GM23338 (cell line): ENCODE measurements at regions not wholly inside any gene's neighbourhood (a gene's known extent, or its start where the extent isn't known, plus 50 kb on each side); places are given as distances from the start of the nearest gene placed in this dataset.

ENCODE experiments used
- ATAC-seq: fragments of 200-7000 bp; cut with Tn5 transposase; 3 replicates; pipeline ENCODE4 v1.9.1; 2020
- DNase-seq: peaks from one replicate; pipeline ENCODE4 v3.0.0-alpha.2; 2015; ENCODE audit warnings: low spot score
- H2AFZ ChIP-seq: fragments of 200-600 bp; sonication (generic); 2 replicates; pipeline ENCODE4 v1.8.0; 2016; ENCODE audit warnings: antibody characterized with exemption, mild to moderate bottlenecking, moderate library complexity
- H3F3A ChIP-seq: fragments of 200-600 bp; sonication (generic); replicated peaks from 2 replicates; pipeline ENCODE4 v1.8.0; 2017; ENCODE audit warnings: antibody characterized with exemption, mixed run types, low read depth
- H3K27ac ChIP-seq: fragments of 200-600 bp; sonication (generic); 2 replicates; pipeline ENCODE4 v1.6.1; 2016; ENCODE audit warnings: low read depth
- H3K27me3 ChIP-seq: fragments of 200-600 bp; sonication (generic); 2 replicates; pipeline ENCODE4 v1.8.0; 2016; ENCODE audit warnings: mild to moderate bottlenecking, mixed run types, moderate library complexity; ENCODE audit not compliant: insufficient read depth
- H3K36me3 ChIP-seq: fragments of 200-600 bp; sonication (generic); 2 replicates; pipeline ENCODE4 v1.8.0; 2016; ENCODE audit warnings: mild to moderate bottlenecking; ENCODE audit not compliant: insufficient read depth
- H3K4me1 ChIP-seq: fragments of 200-600 bp; sonication (generic); 2 replicates; pipeline ENCODE4 v1.8.0; 2016; ENCODE audit warnings: mild to moderate bottlenecking, moderate library complexity; ENCODE audit not compliant: insufficient read depth
- H3K4me2 ChIP-seq: fragments of 200-600 bp; sonication (generic); 2 replicates; pipeline ENCODE4 v1.7.1; 2017; ENCODE audit warnings: mixed run types
- H3K4me3 ChIP-seq: fragments of 200-600 bp; sonication (generic); 2 replicates; pipeline ENCODE4 v1.6.1; 2016; ENCODE audit warnings: mixed run types
- H3K79me2 ChIP-seq: fragments of 200-600 bp; sonication (generic); replicated peaks from 2 replicates; pipeline ENCODE4 v1.8.0; 2017; ENCODE audit warnings: mild to moderate bottlenecking; ENCODE audit not compliant: insufficient read depth
- H3K9me2 ChIP-seq: fragments of 200-600 bp; sonication (generic); 2 replicates; pipeline ENCODE4 v1.8.0; 2017; ENCODE audit not compliant: insufficient read depth
- H4K20me1 ChIP-seq: fragments of 200-600 bp; sonication (generic); replicated peaks from 2 replicates; pipeline ENCODE4 v1.8.0; 2017; ENCODE audit warnings: mild to moderate bottlenecking; ENCODE audit not compliant: insufficient read depth
- H3K27ac Mint-ChIP-seq: 2 replicates; pipeline ENCODE4 v1.8.0; 2020; ENCODE audit warnings: inconsistent platforms, mild to moderate bottlenecking, moderate library complexity, mixed read lengths
- H3K27me3 Mint-ChIP-seq: 3 replicates; pipeline ENCODE4 v1.8.0; 2022; ENCODE audit warnings: low read depth, mild to moderate bottlenecking, moderate library complexity, mixed read lengths, inconsistent platforms; ENCODE audit not compliant: insufficient read depth, poor library complexity
- H3K36me3 Mint-ChIP-seq: 3 replicates; pipeline ENCODE4 v1.8.0; 2021; ENCODE audit warnings: low read depth, mild to moderate bottlenecking, inconsistent platforms, moderate library complexity, mixed read lengths
- H3K4me1 Mint-ChIP-seq: 3 replicates; pipeline ENCODE4 v1.8.0; 2020; ENCODE audit warnings: mild to moderate bottlenecking, inconsistent platforms, mixed read lengths
- H3K4me3 Mint-ChIP-seq: 3 replicates; pipeline ENCODE4 v1.8.0; 2021; ENCODE audit warnings: moderate library complexity, mild to moderate bottlenecking, inconsistent platforms, mixed read lengths
- H3K9me3 Mint-ChIP-seq: 3 replicates; pipeline ENCODE4 v1.8.0; 2020; ENCODE audit warnings: moderate library complexity, mild to moderate bottlenecking, inconsistent platforms, mixed read lengths
- EZH2 ChIP-seq: fragments of 200-600 bp; sonication (generic); IDR thresholded peaks from one replicate; pipeline ENCODE4 v1.8.0; 2017; ENCODE audit warnings: antibody characterized with exemption, mild to moderate bottlenecking, low read depth; ENCODE audit not compliant: unreplicated experiment
- EZH2phosphoT487 ChIP-seq: fragments of 200-600 bp; sonication (generic); IDR thresholded peaks from one replicate; pipeline ENCODE4 v1.8.1; 2018; ENCODE audit warnings: antibody characterized with exemption; ENCODE audit not compliant: unreplicated experiment
- NANOG ChIP-seq: IDR thresholded peaks from 2 replicates; pipeline ENCODE4 v1.6.1; 2016; ENCODE audit warnings: antibody characterized with exemption, borderline replicate concordance
- STAT1 ChIP-seq: IDR thresholded peaks from one replicate; pipeline ENCODE4 v1.6.1; 2016; ENCODE audit warnings: antibody characterized with exemption; ENCODE audit not compliant: unreplicated experiment
- ZNF114 ChIP-seq: fragments of 250-450 bp; sonication (Bioruptor Pico); IDR thresholded peaks from 2 replicates; pipeline ENCODE4 v1.5.0; 2020; ENCODE audit warnings: mild to moderate bottlenecking, moderate library complexity
- TF ChIP-seq, protein P1 (sequence below): fragments of 250-450 bp; sonication (Bioruptor Pico); IDR thresholded peaks from 2 replicates; pipeline ENCODE4 v1.5.0; 2020; ENCODE audit warnings: mild to moderate bottlenecking, moderate library complexity
- TF ChIP-seq, protein P2 (sequence below): IDR thresholded peaks from one replicate; pipeline ENCODE4 v1.6.1; 2018; ENCODE audit warnings: antibody characterized with exemption; ENCODE audit not compliant: unreplicated experiment
- TF ChIP-seq, protein P3 (sequence below), 2 experiments: fragments of 200-600 bp in 1 of 2; sonication (generic) in 1 of 2; conservative IDR thresholded peaks; 2 replicates each; pipeline versions ENCODE4 v1.5.1 to v1.6.1; 2016 to 2017; ENCODE audit warnings: antibody characterized with exemption in 2 of 2, low read depth in 2 of 2, mild to moderate bottlenecking in 2 of 2, moderate library complexity in 1 of 2
- TF ChIP-seq, protein P4 (sequence below): IDR thresholded peaks from 2 replicates; pipeline ENCODE4 v1.6.1; 2016; ENCODE audit warnings: antibody characterized with exemption

DNA sequence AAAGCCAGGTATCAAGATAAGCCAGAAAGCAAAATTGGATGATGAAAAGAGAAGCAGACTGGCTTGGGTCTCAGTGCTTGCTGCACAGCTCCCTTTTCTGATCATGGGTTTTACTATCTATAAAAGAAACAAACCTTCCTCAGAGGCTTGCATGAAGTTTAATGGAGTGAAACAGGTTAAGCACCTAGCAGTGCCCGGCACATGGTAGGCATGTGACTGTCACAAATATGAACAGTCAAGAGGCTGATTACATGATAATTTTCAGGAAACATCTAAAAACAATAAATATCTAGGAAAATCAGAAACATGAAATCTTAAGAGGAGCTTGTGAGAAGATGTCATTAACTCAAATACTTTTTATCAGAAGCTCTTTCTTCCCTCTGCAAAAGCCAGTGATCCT lies 519.2 kb downstream of the EPHB1 start (continued):
- TF ChIP-seq, protein P1, sequence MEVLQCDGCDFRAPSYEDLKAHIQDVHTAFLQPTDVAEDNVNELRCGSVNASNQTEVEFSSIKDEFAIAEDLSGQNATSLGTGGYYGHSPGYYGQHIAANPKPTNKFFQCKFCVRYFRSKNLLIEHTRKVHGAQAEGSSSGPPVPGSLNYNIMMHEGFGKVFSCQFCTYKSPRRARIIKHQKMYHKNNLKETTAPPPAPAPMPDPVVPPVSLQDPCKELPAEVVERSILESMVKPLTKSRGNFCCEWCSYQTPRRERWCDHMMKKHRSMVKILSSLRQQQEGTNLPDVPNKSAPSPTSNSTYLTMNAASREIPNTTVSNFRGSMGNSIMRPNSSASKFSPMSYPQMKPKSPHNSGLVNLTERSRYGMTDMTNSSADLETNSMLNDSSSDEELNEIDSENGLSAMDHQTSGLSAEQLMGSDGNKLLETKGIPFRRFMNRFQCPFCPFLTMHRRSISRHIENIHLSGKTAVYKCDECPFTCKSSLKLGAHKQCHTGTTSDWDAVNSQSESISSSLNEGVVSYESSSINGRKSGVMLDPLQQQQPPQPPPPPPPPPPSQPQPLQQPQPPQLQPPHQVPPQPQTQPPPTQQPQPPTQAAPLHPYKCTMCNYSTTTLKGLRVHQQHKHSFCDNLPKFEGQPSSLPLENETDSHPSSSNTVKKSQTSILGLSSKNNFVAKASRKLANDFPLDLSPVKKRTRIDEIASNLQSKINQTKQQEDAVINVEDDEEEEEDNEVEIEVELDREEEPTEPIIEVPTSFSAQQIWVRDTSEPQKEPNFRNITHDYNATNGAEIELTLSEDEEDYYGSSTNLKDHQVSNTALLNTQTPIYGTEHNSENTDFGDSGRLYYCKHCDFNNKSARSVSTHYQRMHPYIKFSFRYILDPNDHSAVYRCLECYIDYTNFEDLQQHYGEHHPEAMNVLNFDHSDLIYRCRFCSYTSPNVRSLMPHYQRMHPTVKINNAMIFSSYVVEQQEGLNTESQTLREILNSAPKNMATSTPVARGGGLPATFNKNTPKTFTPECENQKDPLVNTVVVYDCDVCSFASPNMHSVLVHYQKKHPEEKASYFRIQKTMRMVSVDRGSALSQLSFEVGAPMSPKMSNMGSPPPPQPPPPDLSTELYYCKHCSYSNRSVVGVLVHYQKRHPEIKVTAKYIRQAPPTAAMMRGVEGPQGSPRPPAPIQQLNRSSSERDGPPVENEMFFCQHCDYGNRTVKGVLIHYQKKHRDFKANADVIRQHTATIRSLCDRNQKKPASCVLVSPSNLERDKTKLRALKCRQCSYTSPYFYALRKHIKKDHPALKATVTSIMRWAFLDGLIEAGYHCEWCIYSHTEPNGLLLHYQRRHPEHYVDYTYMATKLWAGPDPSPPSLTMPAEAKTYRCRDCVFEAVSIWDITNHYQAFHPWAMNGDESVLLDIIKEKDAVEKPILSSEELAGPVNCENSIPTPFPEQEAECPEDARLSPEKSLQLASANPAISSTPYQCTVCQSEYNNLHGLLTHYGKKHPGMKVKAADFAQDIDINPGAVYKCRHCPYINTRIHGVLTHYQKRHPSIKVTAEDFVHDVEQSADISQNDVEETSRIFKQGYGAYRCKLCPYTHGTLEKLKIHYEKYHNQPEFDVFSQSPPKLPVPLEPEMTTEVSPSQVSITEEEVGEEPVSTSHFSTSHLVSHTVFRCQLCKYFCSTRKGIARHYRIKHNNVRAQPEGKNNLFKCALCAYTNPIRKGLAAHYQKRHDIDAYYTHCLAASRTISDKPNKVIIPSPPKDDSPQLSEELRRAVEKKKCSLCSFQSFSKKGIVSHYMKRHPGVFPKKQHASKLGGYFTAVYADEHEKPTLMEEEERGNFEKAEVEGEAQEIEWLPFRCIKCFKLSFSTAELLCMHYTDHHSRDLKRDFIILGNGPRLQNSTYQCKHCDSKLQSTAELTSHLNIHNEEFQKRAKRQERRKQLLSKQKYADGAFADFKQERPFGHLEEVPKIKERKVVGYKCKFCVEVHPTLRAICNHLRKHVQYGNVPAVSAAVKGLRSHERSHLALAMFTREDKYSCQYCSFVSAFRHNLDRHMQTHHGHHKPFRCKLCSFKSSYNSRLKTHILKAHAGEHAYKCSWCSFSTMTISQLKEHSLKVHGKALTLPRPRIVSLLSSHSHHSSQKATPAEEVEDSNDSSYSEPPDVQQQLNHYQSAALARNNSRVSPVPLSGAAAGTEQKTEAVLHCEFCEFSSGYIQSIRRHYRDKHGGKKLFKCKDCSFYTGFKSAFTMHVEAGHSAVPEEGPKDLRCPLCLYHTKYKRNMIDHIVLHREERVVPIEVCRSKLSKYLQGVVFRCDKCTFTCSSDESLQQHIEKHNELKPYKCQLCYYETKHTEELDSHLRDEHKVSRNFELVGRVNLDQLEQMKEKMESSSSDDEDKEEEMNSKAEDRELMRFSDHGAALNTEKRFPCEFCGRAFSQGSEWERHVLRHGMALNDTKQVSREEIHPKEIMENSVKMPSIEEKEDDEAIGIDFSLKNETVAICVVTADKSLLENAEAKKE, result no peak
- TF ChIP-seq EZH2 (no peak), NANOG (no peak)
- TF ChIP-seq, protein P2, sequence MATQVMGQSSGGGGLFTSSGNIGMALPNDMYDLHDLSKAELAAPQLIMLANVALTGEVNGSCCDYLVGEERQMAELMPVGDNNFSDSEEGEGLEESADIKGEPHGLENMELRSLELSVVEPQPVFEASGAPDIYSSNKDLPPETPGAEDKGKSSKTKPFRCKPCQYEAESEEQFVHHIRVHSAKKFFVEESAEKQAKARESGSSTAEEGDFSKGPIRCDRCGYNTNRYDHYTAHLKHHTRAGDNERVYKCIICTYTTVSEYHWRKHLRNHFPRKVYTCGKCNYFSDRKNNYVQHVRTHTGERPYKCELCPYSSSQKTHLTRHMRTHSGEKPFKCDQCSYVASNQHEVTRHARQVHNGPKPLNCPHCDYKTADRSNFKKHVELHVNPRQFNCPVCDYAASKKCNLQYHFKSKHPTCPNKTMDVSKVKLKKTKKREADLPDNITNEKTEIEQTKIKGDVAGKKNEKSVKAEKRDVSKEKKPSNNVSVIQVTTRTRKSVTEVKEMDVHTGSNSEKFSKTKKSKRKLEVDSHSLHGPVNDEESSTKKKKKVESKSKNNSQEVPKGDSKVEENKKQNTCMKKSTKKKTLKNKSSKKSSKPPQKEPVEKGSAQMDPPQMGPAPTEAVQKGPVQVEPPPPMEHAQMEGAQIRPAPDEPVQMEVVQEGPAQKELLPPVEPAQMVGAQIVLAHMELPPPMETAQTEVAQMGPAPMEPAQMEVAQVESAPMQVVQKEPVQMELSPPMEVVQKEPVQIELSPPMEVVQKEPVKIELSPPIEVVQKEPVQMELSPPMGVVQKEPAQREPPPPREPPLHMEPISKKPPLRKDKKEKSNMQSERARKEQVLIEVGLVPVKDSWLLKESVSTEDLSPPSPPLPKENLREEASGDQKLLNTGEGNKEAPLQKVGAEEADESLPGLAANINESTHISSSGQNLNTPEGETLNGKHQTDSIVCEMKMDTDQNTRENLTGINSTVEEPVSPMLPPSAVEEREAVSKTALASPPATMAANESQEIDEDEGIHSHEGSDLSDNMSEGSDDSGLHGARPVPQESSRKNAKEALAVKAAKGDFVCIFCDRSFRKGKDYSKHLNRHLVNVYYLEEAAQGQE, result no peak

DNA sequence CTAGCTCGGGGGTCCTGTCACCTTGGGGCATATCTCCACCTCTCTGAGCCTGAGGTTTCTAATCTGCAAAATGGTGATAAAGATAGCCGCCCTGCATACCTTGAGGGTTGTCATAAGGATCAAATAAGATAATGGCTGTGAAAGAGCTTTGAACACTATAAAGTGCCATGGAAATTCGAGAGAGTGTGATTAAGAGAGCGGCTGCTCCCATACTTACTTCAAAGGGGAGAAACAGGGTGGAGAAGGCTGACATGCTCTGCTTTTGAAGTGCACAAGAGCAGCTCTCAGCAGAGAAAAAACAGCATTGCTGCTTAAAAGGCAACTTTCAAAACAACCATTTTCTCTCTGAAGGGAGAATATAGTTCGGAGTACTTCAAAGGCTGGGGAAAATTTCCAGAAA lies 529.2 kb downstream of the EPHB1 start:
- DNase-seq (no peak), ATAC-seq (no peak)
- Mint-ChIP-seq H3K36me3 (0 out of 3 replicates have a peak, but pooled peaks cover 3% of the 10 kb centered on the region), H3K9me3 (peaks cover 3% of the 10 kb centered on the region; the same call in 1 of the 3 replicates), H3K27ac (no peak overlapping the region), H3K4me3 (no peak overlapping the region), H3K27me3 (no peaks in the 10 kb centered on the region), H3K4me1 (no peaks in the 10 kb centered on the region)
- H3K27ac ChIP-seq, result no peak overlapping the region
- H3K9me2 ChIP-seq, result peaks cover 21% of the 10 kb centered on the region; the same call in 1 of the 2 replicates
- no peaks in the 10 kb centered on the region for H3F3A ChIP-seq
- no peak overlapping the region for H3K4me2 ChIP-seq
- H2AFZ ChIP-seq, result no peak overlapping the region
- no peaks in the 10 kb centered on the region for H3K27me3 ChIP-seq
- H3K79me2 ChIP-seq, result no peaks in the 10 kb centered on the region
- H3K4me1 ChIP-seq, result no peaks in the 10 kb centered on the region
- no peak overlapping the region for H3K4me3 ChIP-seq
- H4K20me1 ChIP-seq, result no peaks in the 10 kb centered on the region
- H3K36me3 ChIP-seq, result no peaks in the 10 kb centered on the region
- no peak for TF ChIP-seq ZNF114 (CRISPR knock-in tag)
- TF ChIP-seq NANOG, result no peak
- TF ChIP-seq STAT1, result no peak
- TF ChIP-seq EZH2phosphoT487, result no peak
- TF ChIP-seq, protein P3, sequence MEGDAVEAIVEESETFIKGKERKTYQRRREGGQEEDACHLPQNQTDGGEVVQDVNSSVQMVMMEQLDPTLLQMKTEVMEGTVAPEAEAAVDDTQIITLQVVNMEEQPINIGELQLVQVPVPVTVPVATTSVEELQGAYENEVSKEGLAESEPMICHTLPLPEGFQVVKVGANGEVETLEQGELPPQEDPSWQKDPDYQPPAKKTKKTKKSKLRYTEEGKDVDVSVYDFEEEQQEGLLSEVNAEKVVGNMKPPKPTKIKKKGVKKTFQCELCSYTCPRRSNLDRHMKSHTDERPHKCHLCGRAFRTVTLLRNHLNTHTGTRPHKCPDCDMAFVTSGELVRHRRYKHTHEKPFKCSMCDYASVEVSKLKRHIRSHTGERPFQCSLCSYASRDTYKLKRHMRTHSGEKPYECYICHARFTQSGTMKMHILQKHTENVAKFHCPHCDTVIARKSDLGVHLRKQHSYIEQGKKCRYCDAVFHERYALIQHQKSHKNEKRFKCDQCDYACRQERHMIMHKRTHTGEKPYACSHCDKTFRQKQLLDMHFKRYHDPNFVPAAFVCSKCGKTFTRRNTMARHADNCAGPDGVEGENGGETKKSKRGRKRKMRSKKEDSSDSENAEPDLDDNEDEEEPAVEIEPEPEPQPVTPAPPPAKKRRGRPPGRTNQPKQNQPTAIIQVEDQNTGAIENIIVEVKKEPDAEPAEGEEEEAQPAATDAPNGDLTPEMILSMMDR (conservative IDR thresholded peaks at IDR 0.05; ENCODE audit: low read depth in 2 of 2), result no peak
- TF ChIP-seq, protein P4, sequence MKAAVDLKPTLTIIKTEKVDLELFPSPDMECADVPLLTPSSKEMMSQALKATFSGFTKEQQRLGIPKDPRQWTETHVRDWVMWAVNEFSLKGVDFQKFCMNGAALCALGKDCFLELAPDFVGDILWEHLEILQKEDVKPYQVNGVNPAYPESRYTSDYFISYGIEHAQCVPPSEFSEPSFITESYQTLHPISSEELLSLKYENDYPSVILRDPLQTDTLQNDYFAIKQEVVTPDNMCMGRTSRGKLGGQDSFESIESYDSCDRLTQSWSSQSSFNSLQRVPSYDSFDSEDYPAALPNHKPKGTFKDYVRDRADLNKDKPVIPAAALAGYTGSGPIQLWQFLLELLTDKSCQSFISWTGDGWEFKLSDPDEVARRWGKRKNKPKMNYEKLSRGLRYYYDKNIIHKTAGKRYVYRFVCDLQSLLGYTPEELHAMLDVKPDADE, result no peak
- TF ChIP-seq, protein P2, result no peak
